VCaP (cell line): ENCODE measurements at regions not wholly inside any gene's neighbourhood (a gene's known extent, or its start where the extent isn't known, plus 50 kb on each side); places are given as distances from the start of the nearest gene placed in this dataset.
"Not testable (repeated sequence)": the region's sequence is repeated elsewhere in the genome, so short reads cannot be mapped to it uniquely, and the experiment has no call there.

Experiments
- H3K27ac ChIP-seq: fragments of 450-650 bp; 2 replicates; pipeline ENCODE4 v1.5.1; 2017
- CTCF ChIP-seq: fragments of 450-650 bp; conservative IDR thresholded peaks from 2 replicates; pipeline ENCODE4 v1.5.1; 2017; ENCODE audit warnings: mild to moderate bottlenecking, moderate library complexity

GRCh38 chr17:31798205-31798724, 60.8 kb downstream of the COPRS start:
- no peak for TF ChIP-seq CTCF
- no peak overlapping the region for H3K27ac ChIP-seq

- H3K27ac ChIP-seq = not testable (repeated sequence)
Measured at GRCh38 chr17:31795941-31796340, 63.1 kb downstream of the COPRS start.

DNA sequence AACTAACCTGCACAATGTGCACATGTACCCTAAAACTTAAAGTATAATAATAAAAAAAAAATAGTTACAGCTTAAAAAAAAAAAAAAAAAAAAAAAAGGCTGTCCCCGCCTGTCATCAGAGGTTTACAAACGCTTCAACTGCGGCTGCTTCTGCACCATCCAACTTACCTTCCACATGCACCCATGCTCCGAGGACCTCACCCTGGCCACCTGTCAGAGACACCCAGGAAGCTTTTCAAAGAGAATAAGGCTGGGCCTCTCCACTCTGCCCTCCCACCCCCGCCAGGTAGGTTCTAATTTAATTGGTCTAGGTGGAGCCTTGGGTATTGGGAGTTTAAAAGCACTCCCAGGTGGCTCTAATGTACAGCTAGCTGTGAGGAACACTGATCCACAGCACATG, 64.9 kb downstream of the COPRS start:
- no peak overlapping the region for H3K27ac ChIP-seq
- no peak for TF ChIP-seq CTCF

GRCh38 chr17:31793634-31794033, 65.4 kb downstream of the COPRS start:
- H3K27ac ChIP-seq = not testable (repeated sequence)

- TF ChIP-seq CTCF = no peak
- no peak overlapping the region for H3K27ac ChIP-seq
Measured at GRCh38 chr17:31792007-31792585, 66.9 kb downstream of the COPRS start.

DNA sequence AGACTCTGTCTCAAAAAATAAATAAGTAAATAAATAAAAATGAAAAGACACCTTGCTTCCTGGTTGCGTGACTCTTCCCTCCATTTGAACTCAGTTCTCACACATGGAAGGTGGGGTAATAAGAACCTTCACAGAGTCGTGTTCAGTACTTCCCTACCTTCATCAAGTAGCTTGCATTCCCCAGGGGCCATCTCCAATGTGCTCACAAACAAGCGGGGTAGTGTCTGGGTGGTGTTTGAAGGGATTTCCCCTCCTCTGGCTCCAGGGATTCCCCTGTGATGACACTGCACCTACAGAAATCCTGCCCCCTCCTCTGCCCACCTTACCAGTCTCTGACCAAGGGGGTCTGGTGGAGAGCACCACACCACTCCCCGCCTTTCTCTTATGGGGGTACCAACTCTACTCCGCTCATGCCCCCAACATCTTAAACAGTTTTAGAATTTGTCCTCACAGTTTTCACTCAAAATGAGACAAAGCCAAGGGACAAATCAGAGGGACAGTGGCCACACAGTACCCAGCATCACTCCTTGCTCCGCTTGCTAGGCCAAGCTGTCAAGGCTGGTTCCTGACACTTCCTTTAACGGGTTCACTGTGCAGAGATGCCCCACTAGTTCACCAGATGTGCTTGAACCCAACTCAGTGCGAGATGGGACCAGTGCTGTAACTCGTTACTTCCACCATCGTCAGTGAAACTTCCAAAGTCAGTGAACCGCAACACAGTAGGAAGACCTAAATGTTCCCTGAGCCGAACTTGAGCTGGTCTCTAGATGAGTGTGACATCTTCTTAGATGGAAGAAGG, 69.1 kb downstream of the COPRS start:
- H3K27ac ChIP-seq = no peak overlapping the region
- TF ChIP-seq CTCF = no peak

DNA sequence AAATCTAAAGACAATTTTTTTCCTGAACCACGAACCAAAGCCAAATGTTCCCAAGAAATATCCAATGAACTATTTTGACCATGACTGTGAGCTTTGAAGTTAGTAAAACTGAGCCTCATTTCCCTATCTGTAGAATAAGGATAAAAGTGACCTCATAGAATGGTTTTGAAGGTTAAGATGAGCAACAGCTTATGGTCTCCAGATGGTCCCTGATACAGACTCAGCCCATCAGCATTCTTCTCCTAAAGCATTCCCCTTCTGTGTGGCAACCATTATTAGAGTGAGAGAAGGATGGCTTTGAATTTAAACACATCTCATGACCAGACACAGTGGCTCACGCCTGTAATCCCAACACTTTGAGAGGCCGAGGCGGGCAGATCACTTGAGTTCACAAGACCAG, 70.1 kb downstream of the COPRS start:
- no peak overlapping the region for H3K27ac ChIP-seq
- no peak for TF ChIP-seq CTCF

DNA sequence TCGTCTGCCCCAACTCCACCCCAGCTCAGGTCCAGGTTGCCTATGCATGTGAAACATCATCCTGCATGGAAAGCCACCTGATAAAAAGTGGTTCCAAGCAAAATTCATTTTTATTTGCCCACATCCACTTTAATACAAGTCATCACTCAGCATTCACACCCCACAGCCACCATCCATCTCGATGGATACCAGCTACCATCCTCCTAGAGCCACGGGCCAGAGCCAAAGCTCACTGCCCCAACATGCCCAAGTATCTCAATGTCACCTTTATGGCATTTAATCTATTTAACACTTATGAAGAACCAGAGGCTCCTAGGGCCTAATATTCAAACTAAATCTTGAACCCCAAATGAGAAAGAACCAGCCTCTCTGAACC, 70.5 kb downstream of the COPRS start:
- TF ChIP-seq CTCF = no peak
- no peak overlapping the region for H3K27ac ChIP-seq
